GM18951 (cell line): ENCODE measurements at regions not wholly inside any gene's neighbourhood (a gene's known extent, or its start where the extent isn't known, plus 50 kb on each side); places are given as distances from the start of the nearest gene placed in this dataset.
"Not testable (repeated sequence)": the region's sequence is repeated elsewhere in the genome, so short reads cannot be mapped to it uniquely, and the experiment has no call there.

ENCODE experiments used
- POLR2A ChIP-seq: IDR thresholded peaks from 4 replicates; pipeline ENCODE4 v1.6.1; 2011; ENCODE audit warnings: mild to moderate bottlenecking; ENCODE audit not compliant: insufficient read length, insufficient read depth; ENCODE audit errors: extremely low read depth
- in situ Hi-C: fragments of 300-500 bp; cut with MboI; formaldehyde crosslinking; loops from one replicate; pipeline ENCODE4 v1.12.0; 2022; ENCODE audit warnings: low sequenced_read_pairs, mixed read lengths, inconsistent platforms; ENCODE audit not compliant: unreplicated experiment

DNA sequence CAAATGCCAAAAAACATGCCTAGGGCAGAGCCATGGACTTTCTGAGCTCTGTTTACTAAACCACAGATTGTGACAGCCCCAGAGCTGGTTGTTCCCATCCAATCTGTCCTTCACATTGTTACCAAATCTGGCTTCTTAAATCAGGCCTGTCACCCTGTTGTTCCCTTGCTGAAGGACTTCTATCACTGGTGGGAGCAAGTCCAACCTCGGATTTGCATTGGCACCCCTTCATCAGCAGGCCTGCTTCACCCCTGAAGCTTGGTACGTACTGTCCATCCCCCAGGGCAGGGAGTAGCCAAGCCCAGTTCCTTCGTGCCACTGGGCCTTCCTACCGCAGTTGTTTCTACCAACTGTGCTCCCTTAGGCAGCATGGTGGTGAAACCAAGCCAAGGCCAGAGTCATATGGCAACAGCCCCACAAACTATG lies 357.3 kb upstream of the JARID2 start:
- in situ Hi-C loops = no loop called here
- TF ChIP-seq POLR2A = no peak

DNA sequence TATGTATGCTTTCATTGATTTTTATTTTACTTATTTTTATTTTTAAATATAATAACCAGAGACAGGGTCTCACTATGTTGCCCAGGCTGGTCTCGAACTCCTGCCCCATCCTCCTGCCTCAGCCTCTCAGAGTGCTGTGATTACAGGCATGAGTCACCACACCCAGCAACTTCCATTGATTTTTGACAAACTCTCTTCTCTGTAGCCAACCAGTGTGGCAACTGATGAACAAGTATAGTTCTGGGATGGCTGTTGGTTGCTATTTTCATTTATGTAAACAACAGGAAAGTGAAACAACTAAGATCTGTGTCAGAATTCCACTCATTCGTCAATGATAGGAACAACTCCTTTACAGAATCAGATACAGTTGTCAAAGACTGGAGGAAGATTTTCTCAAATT lies 356.7 kb upstream of the JARID2 start:
- TF ChIP-seq POLR2A = no peak
- in situ Hi-C loops = no loop called here

GRCh38 chr6:14889611-14890593 lies 356.0 kb upstream of the JARID2 start:
- TF ChIP-seq POLR2A = no peak
- in situ Hi-C loops = no loop called here

GRCh38 chr6:14891820-14892375 lies 354.0 kb upstream of the JARID2 start:
- in situ Hi-C loops = not testable (repeated sequence)

GRCh38 chr6:14894105-14894504 lies 351.8 kb upstream of the JARID2 start:
- TF ChIP-seq POLR2A = no peak
- in situ Hi-C loops = no loop called here

DNA sequence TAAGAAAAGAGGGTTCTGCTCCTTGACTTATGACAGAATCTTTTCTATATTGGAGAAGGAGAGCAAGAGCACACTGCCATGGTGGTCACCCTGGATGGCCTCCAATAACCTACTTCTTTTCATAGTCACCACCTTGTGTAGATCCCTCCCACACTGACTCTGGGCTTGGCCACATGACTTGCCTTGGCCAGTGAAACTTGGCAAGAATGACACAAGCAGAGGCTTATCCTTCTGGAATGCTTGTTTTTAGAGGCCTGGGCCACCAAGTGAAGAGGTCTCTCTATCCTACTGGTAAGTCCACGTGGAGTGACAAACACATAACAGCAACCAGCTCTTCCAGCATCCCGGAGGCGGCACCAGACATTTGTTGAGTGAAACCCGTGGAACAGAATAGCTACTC lies 349.4 kb upstream of the JARID2 start:
- in situ Hi-C loops = no loop called here
- TF ChIP-seq POLR2A = no peak

DNA sequence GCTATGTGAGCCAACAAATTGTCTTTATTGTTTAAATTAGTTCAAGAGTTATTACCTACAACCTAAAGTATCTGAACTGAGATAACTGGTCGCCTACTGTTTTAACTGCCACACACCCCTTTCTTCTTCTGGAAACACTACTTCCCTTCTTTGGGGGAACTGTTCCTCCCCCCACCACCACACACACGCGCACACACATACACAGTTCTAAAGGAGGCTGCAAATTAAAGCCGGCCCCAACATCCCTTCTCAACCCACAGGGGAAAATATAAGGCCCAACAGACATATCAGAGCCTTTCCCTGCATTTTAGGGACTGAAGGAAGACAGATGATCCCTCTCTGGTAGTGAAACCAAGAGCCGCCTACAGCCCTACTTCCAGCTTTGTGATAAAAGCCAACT lies 348.0 kb upstream of the JARID2 start:
- in situ Hi-C loops = no loop called here
- TF ChIP-seq POLR2A = no peak

DNA sequence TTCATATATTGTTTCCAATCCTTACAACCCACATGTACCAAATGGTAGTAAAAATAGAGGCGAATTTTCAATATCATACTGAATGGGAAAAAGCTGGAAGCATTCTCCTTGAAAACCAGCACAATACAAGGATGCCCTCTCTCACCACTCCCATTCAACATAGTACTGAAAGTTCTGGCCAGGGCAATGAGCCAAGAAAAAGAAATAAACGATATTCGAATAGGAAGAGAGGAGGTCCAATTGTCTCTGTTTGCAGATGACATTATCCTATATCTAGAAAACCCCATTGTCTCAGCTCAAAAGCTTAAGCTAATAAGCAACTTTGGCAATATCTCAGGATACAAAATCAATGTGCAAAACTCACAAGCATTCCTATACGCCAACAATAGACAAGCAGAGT lies 346.4 kb upstream of the JARID2 start:
- in situ Hi-C loops = not testable (repeated sequence)

- TF ChIP-seq POLR2A = no peak
- in situ Hi-C loops = no loop called here
These were observed 344.9 kb upstream of the JARID2 start for GRCh38 chr6:14900919-14901318.

GRCh38 chr6:14903176-14904038 lies 342.5 kb upstream of the JARID2 start:
- in situ Hi-C loops = no loop called here
- no peak for TF ChIP-seq POLR2A

DNA sequence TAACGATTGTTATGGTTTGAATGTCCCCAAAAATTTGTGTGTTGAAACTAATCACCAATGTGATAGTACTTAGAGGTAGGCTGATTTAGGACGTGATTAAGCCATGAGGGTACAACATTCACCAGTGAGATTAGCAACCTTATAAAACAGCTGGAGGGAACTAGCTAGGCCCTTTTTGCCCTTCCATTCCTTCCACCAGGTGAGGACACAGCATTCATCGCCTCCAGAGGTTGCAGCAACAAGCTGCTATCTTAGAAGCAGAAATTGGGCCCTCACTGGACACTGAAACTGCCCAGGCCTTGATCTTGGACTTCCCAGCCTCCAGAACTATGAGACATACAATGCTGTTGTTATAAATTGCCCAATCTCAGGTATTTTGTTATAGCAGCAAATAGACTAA lies 340.7 kb upstream of the JARID2 start:
- in situ Hi-C loops = no loop called here
- TF ChIP-seq POLR2A = no peak

GRCh38 chr6:14906621-14907020 lies 339.2 kb upstream of the JARID2 start:
- in situ Hi-C loops = no loop called here
- TF ChIP-seq POLR2A = no peak

DNA sequence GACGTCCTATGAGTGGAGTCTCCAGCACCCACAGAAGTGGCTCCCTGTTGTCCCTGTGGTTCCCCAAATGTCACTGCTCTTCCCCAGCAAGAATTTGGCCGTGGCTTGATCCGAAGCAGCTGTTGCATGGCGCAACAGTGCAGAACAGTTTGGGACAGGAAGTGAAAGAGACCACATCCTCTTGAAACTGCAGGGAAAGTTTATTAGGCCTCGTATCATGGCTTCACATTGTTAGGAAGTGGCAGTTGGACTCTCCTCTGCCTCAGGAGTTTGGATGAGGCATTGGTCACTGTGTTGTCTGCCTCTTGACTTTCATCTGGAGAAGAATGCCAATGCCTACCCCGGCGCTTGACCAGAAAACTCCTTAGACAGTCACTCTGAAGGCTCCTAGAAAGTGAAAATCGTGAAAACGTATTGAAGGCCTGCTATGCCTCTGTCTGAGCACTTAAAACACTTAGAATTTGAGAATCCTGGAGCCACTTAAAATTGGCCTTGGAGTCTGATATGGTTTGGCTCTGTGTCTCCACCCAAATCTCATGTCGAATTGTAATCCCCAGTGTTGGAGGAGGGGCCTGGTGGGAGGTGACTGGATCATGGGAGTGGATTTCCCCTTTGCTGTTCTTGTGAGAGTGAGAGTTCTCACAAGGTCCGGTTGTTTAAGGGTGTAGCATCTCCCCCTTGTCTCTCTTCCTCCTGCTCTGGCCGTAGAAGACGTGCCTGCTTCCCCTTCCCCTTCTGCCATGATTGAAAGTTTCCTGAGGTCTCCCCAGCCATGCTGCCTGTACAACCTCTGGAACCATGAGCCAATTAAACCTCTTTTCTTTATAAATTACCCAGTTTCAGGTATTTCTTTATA lies 334.9 kb upstream of the JARID2 start:
- TF ChIP-seq POLR2A = no peak
- in situ Hi-C loops = no loop called here
